NCI-H146 treated with DMSO at 0.1 percent for 48 hours (cell line): ENCODE measurements at regions not wholly inside any gene's neighbourhood (a gene's known extent, or its start where the extent isn't known, plus 50 kb on each side); places are given as distances from the start of the nearest gene placed in this dataset.
"Not testable (repeated sequence)": the region's sequence is repeated elsewhere in the genome, so short reads cannot be mapped to it uniquely, and the experiment has no call there.

ENCODE experiments used
- DNase-seq: peaks from one replicate; lab custom pipeline; 2025; ENCODE audit not compliant: unreplicated experiment; lab: John Stamatoyannopoulos, UW

DNA sequence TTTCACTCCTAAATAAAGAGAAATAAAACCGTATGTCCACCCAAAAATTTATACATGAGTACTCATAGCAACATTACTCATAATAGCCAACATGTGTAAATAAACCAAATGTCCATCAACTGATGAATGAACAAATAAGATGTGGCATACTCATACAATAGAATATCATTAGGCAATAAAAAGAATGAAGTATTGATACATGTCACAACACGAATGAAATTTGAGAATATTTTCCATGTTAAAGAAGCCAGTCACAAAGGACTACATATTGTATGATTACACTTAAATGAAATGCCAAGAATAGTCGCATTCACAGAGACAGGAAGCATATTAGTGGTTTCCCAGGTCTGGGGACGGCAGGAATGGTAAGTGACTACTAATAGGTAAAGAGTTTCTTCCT is 869.2 kb downstream of the IGSF11 start:
- DNase-seq: no peak

DNA sequence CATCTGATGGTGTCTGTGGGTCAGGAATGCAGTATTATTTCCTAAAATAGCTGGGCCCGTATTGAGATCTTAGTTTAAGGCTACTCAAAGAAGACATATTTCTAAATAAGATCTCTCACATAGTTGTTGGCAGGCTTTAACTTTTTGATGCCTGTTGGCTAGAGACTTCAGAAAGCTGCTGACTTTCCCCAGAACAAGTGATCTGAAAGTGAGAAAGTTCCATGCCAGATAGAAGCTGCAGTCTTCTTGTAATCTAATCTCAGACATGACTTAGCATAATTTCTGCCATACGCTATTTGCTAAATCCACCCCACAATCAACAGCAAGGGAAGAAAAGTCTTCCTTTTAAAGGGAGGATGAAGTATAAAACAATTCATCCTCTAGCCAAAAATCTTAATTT is 867.1 kb downstream of the IGSF11 start:
- DNase-seq: no peak

DNA sequence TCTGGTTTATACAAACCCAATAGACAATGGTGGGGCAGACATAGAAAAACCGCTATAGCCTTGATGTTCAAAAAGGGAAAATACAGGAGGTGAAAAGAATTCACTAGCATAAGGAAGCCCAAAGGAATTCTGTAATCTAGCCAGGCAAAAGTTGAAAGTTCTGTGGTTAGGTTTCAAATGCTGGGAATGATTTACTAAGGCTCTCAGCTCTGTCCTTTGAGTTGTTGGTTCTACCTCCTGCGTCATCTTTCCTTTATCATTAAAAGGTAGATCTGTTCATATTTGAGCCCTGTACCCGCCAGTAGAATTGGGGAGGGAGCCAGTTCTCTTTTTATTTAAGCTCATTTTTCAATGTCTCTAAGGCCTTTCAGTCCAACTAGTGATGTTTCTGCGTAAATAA is 866.5 kb downstream of the IGSF11 start:
- no peak for DNase-seq

DNA sequence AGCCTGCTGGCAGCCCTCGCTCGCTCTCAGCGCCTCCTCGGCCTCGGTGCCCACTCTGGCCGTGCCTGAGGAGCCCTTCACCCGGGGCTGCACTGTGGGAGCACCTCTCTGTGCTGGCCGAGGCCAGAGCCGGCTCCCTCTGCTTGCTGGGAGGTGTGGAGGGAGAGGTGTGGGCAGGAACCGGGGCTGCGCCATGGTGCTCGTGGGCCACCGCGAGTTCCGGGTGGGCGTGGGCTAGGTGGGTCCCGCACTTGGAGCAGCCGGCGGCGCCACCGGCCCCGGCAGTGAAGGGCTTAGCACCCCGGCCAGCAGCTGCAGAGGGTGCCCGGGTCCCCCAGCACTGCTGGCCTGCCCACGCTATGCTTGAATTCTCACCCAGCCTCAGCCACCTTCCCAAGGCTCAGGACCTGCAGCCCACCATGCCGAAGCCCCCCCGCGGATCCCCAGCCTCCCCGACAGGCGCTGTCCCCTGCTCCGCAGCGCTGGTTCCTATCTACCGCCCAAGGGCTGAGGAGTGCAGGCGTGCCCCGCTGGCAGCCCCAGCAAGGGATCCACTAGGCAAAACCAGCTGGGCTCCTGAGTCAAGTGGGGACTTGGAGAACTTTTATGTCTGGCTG is 863.3 kb downstream of the IGSF11 start:
- DNase-seq: no peak

DNA sequence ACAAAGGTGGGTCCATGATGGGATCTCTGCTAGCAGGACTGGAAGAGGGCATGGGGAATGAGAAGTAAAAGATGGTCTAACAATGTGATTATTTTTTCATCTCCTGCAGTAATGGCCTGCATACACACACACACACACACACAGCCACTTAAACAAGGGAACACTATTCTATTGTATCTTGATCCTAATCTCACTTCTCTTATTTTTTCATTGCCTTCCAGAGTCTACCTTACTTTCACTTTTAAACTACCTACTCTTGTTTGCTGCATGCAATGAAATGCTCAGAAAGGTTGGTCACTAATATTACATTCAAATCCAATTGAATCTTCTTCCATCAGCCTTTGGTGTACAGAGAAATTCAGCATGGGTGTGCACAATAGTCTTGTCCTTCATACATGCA is 853.8 kb downstream of the IGSF11 start:
- DNase-seq: no peak

DNA sequence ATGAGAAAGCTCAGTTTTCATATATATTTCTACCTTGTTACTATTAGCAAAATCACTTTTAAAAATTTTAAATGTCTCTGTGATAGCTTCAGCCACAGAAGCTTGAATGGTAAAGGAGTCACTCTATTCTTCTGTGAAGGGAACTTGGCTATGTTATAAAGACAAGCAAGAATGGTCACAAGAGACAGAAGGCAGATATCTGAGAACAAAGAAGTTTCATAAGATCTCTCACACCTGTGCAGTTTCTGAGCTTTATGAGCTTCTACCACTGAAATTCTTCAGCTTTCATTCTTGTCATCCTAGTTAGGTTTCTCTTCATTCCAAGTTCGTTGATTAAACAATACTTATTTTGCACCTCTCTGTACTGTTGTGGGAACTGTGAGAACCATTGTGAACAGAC is 853.4 kb downstream of the IGSF11 start:
- no peak for DNase-seq

DNA sequence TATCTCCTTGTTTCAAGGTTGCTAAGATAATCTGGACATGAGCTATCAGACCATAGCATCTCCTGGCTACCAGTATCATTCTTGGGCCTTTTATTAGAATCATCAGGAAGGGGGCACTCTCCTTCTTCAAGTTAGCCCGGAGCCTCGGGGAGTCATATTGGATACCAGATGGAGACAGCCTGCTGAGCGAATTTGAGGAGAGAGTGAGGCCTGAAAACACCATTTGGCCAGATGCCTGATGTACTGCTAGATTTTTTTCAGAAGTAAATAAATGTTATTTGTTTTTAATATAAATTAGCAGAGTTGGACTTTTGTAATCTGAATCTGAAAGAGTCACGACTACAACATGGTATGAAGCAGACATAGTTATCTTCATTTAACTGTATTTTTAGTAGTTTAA is 848.6 kb downstream of the IGSF11 start:
- no peak for DNase-seq

DNA sequence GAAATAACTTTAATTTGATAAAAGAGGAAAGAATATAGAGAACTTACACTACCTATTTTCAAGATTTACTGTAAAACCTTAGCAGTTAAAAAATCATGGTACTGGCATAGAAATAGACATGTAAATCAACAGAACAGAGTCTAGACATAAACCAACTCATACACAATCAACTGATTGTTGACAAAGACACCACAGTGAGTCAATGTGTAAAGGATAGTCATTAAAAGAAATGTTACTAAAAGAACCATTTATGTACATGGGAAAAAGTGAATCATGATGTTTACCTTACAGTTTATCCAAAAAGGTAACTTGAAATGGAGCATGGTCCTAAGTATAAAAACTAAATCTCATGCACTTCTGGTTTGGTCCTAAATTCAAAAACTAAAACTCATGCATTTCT is 847.4 kb downstream of the IGSF11 start:
- DNase-seq: no peak

DNA sequence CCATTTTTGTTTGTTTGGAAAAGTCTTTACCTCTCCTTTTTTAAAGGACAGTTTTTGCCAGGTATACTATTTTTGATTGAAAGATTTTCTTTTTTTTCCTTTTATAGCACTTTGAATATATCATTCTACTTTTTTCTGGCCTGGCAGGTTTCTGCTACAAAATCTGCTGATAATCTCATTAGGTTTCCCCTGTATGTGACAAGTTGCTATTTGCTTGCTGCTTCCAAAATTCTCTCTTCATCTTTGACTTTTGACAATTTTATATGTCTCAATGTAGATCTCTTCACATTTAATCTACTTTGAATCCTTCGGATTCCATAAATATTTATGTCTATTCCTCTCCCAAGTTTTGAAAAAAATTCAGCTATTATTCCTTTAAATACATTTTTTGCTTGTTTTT is 838.5 kb downstream of the IGSF11 start:
- DNase-seq: no peak

DNA sequence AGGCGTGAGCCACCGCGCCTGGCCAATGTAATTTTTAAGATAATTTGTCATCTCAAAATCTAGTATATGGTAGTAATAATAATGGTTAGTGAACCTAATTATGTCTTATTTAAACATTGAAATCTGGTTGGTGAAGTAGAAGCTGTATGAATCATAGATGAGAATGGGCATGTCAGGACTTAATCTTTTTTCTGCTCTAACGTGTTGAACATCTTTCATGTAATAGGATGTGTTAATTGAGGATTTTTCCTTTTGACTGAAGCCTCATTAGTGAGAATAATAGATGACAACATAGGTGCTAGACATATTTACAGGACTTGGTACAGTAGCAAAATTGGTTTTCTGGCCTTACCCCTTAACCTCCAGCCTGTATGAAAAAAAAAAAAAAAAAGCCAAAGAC is 835.6 kb downstream of the IGSF11 start:
- DNase-seq: no peak

DNA sequence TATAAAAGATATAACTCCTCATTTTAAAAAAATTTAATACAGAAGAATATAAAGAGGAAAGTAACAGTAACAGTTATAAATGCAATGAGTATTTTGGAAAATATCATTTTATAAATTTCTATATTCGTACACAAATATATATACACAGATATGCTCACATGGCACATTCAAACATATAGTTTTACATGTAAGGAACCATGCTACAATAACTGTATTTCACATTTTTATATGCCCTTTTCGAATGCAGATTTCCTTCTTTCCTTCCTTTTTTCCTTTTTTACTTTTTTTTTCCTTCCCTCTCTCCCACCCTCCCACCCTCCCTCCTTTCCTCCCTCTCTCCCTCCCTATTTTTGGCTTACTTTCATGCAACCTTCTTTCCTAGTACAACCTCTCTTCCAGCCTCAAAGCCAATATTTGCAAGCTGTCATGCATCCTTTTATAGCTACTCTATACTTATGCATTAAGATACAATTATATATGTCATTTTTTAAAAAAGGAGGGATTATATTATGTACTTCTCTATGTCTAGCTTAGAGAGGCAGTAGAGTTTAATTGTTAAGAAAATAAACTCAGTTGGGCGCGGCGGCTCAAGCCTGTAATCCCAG is 830.5 kb downstream of the IGSF11 start:
- DNase-seq: no peak

DNA sequence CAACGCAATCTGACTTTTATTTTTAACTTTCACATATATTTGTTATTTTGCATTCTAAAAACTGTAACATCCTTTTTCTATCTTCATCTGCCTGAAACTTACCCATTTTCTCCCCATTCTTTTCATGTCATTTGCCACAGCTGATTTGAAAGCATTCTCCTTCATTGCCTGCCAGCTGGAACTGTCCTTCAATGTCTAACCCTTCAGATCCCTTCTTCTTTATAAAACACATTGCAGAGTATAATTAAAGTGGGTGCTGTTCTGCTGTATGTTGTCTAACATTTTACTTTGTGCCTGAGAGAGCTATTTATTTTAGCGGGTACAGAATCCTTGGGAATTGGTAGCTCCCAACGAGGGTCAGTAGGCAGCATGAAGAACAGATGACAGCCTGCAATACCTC is 827.4 kb downstream of the IGSF11 start:
- no peak for DNase-seq

DNA sequence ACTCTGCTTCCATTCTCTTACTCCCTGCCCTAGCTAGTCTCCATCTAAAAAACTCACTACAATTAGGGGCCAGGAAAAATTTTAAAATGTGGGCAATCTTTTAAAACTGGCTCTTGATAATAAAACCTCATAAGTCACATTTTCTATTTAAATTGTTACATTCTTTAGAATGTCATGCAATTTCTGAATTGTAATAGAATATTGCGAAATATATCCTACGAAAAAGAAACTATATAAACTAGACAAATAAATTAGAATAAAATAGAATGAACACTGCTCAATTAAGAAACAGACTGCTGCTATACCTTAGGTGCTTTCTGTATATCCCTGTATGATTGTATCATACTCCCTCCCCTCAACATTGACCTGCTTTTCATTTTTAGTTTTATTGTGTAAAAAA is 826.0 kb downstream of the IGSF11 start:
- no peak for DNase-seq

DNA sequence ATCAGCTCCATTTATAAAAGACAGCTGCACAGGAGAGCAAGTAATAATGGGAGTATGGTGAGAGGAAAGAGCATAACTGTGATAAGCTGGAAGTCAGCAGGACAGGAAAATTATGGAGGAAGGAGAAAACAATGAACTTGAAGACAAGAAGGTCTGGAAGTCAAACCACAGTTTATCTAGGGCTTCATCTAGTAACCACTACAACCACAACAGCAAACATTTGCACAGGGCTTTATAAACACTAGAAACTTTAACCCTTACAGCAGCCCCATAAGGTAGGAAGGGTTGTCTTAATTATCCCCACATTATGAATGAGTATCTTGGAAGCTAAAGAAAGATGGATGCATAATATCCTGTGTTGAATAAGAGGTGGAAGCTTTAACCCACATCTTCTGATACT is 820.8 kb downstream of the IGSF11 start:
- DNase-seq: no peak

DNA sequence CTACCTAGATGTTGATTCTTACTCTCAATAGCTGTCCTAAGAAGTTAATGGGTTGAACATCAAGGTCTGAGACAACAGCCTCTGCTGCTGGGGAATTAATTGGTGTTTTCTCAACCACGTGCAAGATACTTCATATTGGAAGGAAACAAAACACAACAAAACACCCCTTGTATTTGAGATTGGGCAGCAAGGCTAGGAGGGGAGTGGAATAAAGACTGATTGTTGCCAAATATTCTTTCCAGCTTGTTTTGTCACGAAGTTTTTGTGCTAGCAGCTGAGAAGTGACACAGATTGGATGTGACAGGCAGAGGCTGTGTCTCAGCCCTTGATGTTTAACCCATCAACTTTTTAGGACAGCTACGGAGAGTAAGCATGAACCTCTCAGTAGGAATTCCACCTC is 808.4 kb downstream of the IGSF11 start:
- DNase-seq: no peak

DNA sequence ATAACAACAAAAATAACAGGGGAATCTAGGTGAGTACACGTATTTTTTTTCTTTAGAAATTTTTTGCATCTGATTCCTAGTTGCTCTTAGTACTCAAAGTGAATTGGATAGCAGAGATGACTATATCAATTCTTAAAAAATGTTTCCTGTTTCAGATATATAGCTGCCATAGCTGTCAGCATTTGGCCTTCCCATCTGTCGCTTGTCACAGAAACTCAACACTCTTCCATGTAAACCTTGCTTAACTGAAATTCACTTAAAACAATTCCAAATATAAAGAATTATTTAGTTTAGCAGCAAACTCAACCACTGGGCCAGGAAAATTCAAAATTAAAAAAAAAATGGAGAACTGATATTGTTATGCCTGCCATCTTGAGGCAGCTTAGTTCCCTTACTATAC is 807.5 kb downstream of the IGSF11 start:
- DNase-seq: no peak

DNA sequence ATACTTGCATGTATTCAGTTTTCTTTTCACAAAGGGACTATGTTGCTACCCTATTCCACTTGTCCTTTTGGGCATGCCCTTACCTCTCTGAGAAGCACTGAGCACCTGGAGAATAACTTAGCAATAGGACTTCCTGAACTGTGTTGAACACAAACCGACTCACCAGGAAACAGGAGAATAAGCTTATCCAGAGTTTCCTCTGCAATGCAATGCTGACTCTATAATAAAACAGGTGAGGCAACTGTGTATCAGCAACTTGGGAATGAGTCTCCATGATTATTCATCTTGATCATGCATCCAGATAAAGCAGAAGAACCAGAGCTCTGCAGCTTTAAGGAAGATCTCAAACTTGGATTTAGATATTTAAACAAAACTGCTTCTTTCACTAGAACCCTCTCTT is 806.5 kb downstream of the IGSF11 start:
- no peak for DNase-seq

DNA sequence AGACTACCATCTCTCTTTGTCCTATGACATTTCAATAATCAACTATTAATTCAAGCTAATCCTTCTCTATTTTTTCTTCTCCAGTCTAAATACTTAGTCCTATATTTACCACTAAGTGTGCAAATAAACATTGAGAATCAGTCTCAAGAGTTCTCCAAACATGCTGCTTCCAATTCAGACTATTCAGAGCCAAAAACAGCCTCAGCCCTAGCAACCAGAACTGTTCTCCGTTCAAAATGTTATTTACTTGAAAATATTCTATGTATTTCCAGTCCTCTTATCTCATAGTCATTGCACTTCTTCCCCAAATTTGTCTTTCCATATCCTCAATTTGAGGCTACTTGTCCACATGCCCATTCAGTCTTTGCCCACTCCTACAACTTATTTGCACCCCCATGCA is 805.5 kb downstream of the IGSF11 start:
- DNase-seq: no peak

DNA sequence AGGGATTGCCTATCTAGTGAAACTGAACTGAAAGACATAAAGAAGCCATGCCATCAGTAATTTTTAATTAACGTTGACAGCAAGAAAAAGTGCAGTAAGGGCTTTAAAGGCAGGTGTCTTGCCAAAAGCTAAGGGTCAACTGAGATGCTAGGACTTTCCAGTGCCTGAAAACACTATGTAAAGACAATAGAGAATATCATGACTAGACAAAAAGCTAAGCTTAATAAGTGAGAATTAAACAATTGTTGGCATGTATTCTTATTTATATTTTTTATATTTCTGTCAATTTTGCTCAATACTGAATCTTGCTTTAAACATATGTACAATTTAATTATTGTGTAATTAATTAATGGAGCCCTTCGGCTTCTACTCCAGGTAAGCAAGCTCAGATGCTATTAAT is 803.1 kb downstream of the IGSF11 start:
- no peak for DNase-seq

DNA sequence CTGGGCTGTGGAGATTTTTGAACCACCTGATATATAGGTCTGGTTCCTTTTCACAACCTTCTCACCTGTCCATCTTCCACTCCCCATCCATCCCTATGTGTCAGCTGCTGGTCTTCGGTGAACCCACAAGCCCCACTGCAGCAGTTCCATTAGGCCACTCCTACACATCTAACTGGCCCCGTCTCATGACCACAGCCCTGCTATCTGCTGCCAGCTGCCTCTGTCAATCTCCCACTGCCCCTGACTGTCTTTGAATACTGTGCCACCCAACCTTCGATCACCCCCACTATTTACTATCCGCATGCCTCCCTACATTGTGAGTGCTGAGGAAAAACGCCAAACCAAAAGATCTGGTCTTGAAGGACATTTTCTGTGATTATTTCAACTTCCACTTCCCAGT is 795.4 kb downstream of the IGSF11 start:
- DNase-seq: no peak

DNA sequence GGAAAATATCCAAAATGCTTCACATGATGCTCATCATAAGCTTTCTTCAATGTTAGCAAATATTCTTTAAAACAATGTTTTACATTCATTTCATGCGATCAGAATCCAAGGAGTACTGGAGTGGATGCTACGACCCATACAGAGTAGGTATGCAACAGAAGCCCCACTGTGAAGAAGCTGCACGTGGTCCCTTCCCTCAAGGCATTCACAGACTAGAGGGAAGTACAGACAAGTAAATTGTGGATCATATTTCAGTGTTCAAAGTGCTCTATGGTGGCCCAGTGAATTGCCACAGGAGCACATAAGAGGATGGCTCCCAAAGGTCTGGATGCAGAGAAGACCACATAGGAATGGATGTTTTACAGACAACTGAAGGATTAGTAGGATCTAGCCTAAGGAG is 789.9 kb downstream of the IGSF11 start:
- DNase-seq: no peak

DNA sequence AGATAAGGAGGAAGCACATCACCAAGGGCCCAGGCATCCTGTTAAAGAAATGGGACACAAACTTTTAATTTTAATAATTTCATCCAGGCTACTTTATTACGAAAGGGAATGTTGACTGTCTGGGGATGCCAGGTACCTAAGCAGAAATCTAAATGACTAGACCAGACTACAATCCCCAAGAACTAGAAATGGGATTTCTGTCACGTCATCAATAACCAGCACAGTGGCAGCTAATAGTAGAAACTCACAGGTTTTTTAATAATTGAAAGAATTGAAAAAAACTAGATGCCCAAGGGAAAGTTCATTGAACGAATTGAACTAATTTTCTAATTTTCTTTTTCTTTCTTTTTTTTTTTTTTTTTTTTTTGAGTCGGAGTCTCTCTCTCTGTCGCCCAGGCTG is 789.3 kb downstream of the IGSF11 start:
- DNase-seq: no peak

DNA sequence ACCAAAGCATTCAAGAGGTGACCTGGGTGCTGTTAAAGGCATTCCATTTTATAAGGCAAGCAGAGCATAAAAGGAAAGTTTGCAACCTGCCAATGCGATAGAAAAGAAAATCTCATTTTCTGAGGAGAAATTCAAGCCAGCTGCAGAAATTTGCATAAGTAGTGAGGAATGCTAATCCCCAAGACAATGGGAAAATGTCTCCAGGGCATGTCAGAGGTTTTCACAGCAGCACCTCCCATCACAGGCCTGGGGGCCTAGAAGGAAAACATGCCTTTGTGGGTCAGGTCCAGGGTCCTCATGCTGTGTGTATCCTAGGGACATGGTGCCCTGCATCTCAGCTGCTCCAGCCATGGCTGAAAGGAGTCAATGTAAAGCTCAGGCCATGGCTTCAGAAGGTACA is 775.8 kb downstream of the IGSF11 start:
- not testable (repeated sequence) for DNase-seq
